IMR-90 (cell line): ENCODE measurements at regions not wholly inside any gene's neighbourhood (a gene's known extent, or its start where the extent isn't known, plus 50 kb on each side); places are given as distances from the start of the nearest gene placed in this dataset.
A peak's percentile ranks its signal among the peaks of the same experiment; 100 is the strongest.

Source experiments
- ATAC-seq: fragments of 200-7000 bp; cut with Tn5 transposase; 2 replicates; pipeline ENCODE4 v1.9.1; 2020; ENCODE audit warnings: low read depth, mild to moderate bottlenecking, moderate library complexity
- BruUV-seq: library from RNA; stranded (reverse); fragments of 400-500 nt; replicated peaks from 2 replicates; lab custom pipeline; 2021; lab: Mats Ljungman, UMichigan
- CTCF ChIA-PET: fragments of 300-600 bp; formaldehyde crosslinking; extraction: SDS; loops from one replicate; lab custom pipeline; 2021; ENCODE audit warnings: antibody characterized with exemption; lab: Yijun Ruan, JAX
- POLR2A ChIA-PET: fragments of 300-600 bp; sonication (Branson Sonifier 250); formaldehyde crosslinking; loops from one replicate; lab custom pipeline; 2022; ENCODE audit warnings: antibody characterized with exemption; ENCODE audit not compliant: unreplicated experiment; lab: Charles Lee
- DNase-seq: peaks from one replicate; pipeline ENCODE4 v3.0.0; 2013
- H2AFZ ChIP-seq: replicated peaks from 2 replicates; pipeline ENCODE3; 2013; ENCODE audit warnings: low read length, mild to moderate bottlenecking; ENCODE audit not compliant: poor library complexity
- H2AK5ac ChIP-seq: 2 replicates; pipeline ENCODE4 v1.6.1; 2013; ENCODE audit warnings: low read depth, low read length, inconsistent platforms
- H2AK9ac ChIP-seq: replicated peaks from 2 replicates; pipeline ENCODE3; 2013; ENCODE audit warnings: mild to moderate bottlenecking, low read depth, low read length, moderate library complexity; ENCODE audit not compliant: poor library complexity
- H2BK120ac ChIP-seq: 2 replicates; pipeline ENCODE4 v1.6.1; 2013; ENCODE audit warnings: low read depth, low read length, inconsistent platforms
- H2BK15ac ChIP-seq: 3 replicates; pipeline ENCODE4 v1.6.1; 2013; ENCODE audit warnings: low read depth, low read length, inconsistent platforms
- H2BK20ac ChIP-seq: 2 replicates; pipeline ENCODE4 v1.6.1; 2013; ENCODE audit warnings: low read depth, mild to moderate bottlenecking, inconsistent platforms, low read length, moderate library complexity
- H2BK5ac ChIP-seq: 2 replicates; pipeline ENCODE4 v1.6.1; 2013; ENCODE audit warnings: mild to moderate bottlenecking, low read depth, low read length, inconsistent platforms; ENCODE audit not compliant: poor library complexity, severe bottlenecking
- H3K14ac ChIP-seq: replicated peaks from 2 replicates; pipeline ENCODE4 v1.6.1; 2013; ENCODE audit warnings: low read depth, low read length, inconsistent platforms
- H3K18ac ChIP-seq: 2 replicates; pipeline ENCODE4 v1.6.1; 2013; ENCODE audit warnings: low read depth, low read length, control low read depth
- H3K23ac ChIP-seq: 2 replicates; pipeline ENCODE4 v1.6.1; 2013; ENCODE audit warnings: low read depth, low read length, inconsistent platforms
- H3K27ac ChIP-seq: 2 replicates; pipeline ENCODE4 v1.5.1; 2013; ENCODE audit warnings: mild to moderate bottlenecking, control low read depth, low read length; ENCODE audit not compliant: insufficient read depth
- H3K27me3 ChIP-seq: 2 replicates; pipeline ENCODE4 v1.6.1; 2013; ENCODE audit warnings: low read length; ENCODE audit not compliant: control insufficient read depth, insufficient read depth
- H3K36me3 ChIP-seq: 2 replicates; pipeline ENCODE4 v1.6.1; 2013; ENCODE audit warnings: low read length, mixed read lengths; ENCODE audit not compliant: control insufficient read depth, insufficient read depth
- H3K4ac ChIP-seq: 2 replicates; pipeline ENCODE4 v1.6.1; 2013; ENCODE audit warnings: low read depth, low read length, inconsistent platforms
- H3K4me1 ChIP-seq: 2 replicates; pipeline ENCODE4 v1.6.1; 2013; ENCODE audit warnings: low read length, mixed read lengths; ENCODE audit not compliant: control insufficient read depth, insufficient read depth
- H3K4me2 ChIP-seq: 2 replicates; pipeline ENCODE4 v1.6.1; 2013; ENCODE audit warnings: low read depth, mild to moderate bottlenecking, control low read depth, low read length, moderate library complexity
- H3K4me3 ChIP-seq: 2 replicates; pipeline ENCODE4 v1.5.1; 2013; ENCODE audit warnings: low read depth, mild to moderate bottlenecking, control low read depth, low read length, moderate library complexity; ENCODE audit not compliant: insufficient read depth
- H3K56ac ChIP-seq: 2 replicates; pipeline ENCODE4 v1.6.1; 2013; ENCODE audit warnings: low read length, inconsistent platforms; ENCODE audit not compliant: insufficient read depth; ENCODE audit errors: extremely low read depth
- H3K79me1 ChIP-seq, 2 experiments: 2 replicates each; pipeline ENCODE4 v1.6.1; 2013; ENCODE audit warnings: low read length in 2 of 2, inconsistent platforms in 1 of 2, low read depth in 1 of 2
- H3K9ac ChIP-seq: 2 replicates; pipeline ENCODE4 v1.6.1; 2013; ENCODE audit warnings: low read depth, low read length, control low read depth
- H3K9me1 ChIP-seq: 2 replicates; pipeline ENCODE4 v1.6.1; 2013; ENCODE audit warnings: low read length, inconsistent platforms; ENCODE audit not compliant: insufficient read depth
- H3K9me3 ChIP-seq: 2 replicates; pipeline ENCODE4 v1.6.1; 2013; ENCODE audit warnings: low read length; ENCODE audit not compliant: control insufficient read depth, insufficient read depth
- H4K20me1 ChIP-seq: 2 replicates; pipeline ENCODE4 v1.6.1; 2013; ENCODE audit warnings: low read length, inconsistent platforms; ENCODE audit not compliant: insufficient read depth
- H4K5ac ChIP-seq: 2 replicates; pipeline ENCODE4 v1.6.1; 2013; ENCODE audit warnings: mild to moderate bottlenecking, low read depth, low read length, control low read depth
- H4K8ac ChIP-seq, 2 experiments: 2 replicates each; pipeline ENCODE4 v1.6.1; 2013; ENCODE audit warnings: low read depth in 2 of 2, low read length in 2 of 2, control low read depth in 1 of 2, inconsistent platforms in 1 of 2
- H4K91ac ChIP-seq: 2 replicates; pipeline ENCODE4 v1.6.1; 2013; ENCODE audit warnings: low read depth, low read length, inconsistent platforms; ENCODE audit not compliant: insufficient read depth
- FOS ChIP-seq: fragments of 150-350 bp; IDR thresholded peaks from 2 replicates; pipeline ENCODE4 v1.6.1; 2016; ENCODE audit warnings: low read depth, low read length
- MAFK ChIP-seq: IDR thresholded peaks from 2 replicates; pipeline ENCODE4 v1.6.1; 2012; ENCODE audit warnings: low read depth, low read length, improper control_type of control experiment
- RFX5 ChIP-seq: IDR thresholded peaks from 2 replicates; pipeline ENCODE4 v1.8.0; 2012; ENCODE audit warnings: low read depth, mild to moderate bottlenecking, low read length, moderate library complexity
- WGBS, 2 experiments: methylation state at CpG; one replicate each; pipeline versions ENCODE4 v1.1.5 to v1.1.7; 2013; ENCODE audit warnings: missing lambda C conversion rate in 2 of 2; ENCODE audit not compliant: insufficient read length in 1 of 2; ENCODE audit errors: extremely low coverage in 2 of 2; 5-methylcytosine and 5-hydroxymethylcytosine counted together
- dilution Hi-C: fragments of 300-500 bp; cut with HindIII; formaldehyde crosslinking; loops from one replicate; pipeline ENCODE4 v1.14.3; 2018; ENCODE audit warnings: low sequenced_read_pairs; ENCODE audit not compliant: unreplicated experiment
- in situ Hi-C: fragments of 300-500 bp; cut with MboI; formaldehyde crosslinking; loops from 3 replicates; pipeline ENCODE4 v1.14.3; 2019; ENCODE audit warnings: low sequenced_read_pairs, inconsistent platforms, mixed read lengths
- intact Hi-C: fragments of 100-400 bp; cut with micrococcal nuclease; formaldehyde crosslinking; loops from 2 replicates; pipeline ENCODE4 v1.10.0; 2022

GRCh38 chr2:225738735-225739134 is 339.2 kb downstream of the NYAP2 start:
- Histone ChIP-seq H2AK5ac (no peak overlapping the region), H3K4ac (no peak overlapping the region), H4K91ac (no peak overlapping the region), H3K9ac (no peak overlapping the region), H3K79me1 (no peaks in the 10 kb centered on the region), H4K5ac (no peak overlapping the region), H2AFZ (no peak overlapping the region), H3K23ac (no peak overlapping the region), H3K9me1 (peaks cover 6% of the 10 kb centered on the region; the same call in 1 of the 2 replicates), H4K20me1 (no peaks in the 10 kb centered on the region), H3K9me3 (no peaks in the 10 kb centered on the region), H3K14ac (no peak overlapping the region), H2BK120ac (no peak overlapping the region), H3K36me3 (no peaks in the 10 kb centered on the region), H3K27me3 (no peaks in the 10 kb centered on the region), H4K8ac (no peak overlapping the region), H3K27ac (no peak overlapping the region), H2BK20ac (no peak overlapping the region), H2BK15ac (no peak overlapping the region), H2BK5ac (no peak overlapping the region), H2AK9ac (no peak overlapping the region), H3K18ac (no peak overlapping the region), H3K4me1 (peaks cover 2% of the 10 kb centered on the region), H3K56ac (no peak overlapping the region), H3K4me3 (no peak overlapping the region), H3K4me2 (no peak overlapping the region)
- BruUV-seq, result no TSS peak
- ChIA-PET CTCF (no interaction called here), POLR2A (no interaction called here)
- intact Hi-C loops, result no loop called here
- TF ChIP-seq MAFK (peak; percentile 82), FOS (no peak), RFX5 (no peak)
- dilution Hi-C loops, result no loop called here
- no CpG with 5 or more reads among the region's 1 CpG for WGBS, 2 experiments
- in situ Hi-C loops, result no loop called here
- ATAC-seq (no peak), DNase-seq (no peak)
